ENCODE measurements at regions not wholly inside any gene's neighbourhood (a gene's known extent, or its start where the extent isn't known, plus 50 kb on each side); places are given as distances from the start of the nearest gene placed in this dataset.

DNA sequence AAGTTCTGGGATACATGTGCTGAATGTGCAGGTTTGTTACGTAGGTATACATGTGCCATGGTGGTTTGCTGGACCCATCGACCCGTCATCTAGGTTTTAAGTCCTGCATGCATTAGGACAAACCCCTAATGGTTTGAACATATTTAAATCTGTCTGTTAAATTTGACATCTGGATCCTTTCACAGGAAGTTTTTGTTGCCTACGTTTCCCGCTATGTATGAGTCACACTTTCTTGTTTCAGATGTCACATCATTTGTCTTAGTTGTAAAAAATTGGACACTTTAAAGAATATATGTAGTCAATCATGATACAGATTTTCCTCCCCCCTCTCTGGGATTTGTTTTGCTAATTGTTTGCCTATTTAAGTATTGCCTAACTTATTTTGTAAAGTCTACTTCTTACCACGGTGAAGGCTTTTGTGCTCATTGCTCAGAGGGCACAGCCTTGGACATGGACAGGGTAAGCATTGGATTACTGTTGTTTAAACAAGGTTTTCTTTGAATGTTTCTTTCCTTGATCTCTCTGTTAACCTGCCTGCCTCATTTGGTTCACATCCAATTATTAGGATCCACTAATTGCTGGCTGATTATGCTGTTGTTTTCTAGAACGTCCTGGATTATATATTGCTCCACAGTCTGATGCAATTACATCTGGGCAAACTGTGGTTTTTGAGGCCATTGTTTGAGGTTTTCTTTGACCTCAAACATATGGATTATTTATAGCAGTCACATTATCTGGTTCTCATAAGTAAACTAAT, 1441.4 kb downstream of the AACS start (continued):
- TF ChIP-seq, protein P1, sequence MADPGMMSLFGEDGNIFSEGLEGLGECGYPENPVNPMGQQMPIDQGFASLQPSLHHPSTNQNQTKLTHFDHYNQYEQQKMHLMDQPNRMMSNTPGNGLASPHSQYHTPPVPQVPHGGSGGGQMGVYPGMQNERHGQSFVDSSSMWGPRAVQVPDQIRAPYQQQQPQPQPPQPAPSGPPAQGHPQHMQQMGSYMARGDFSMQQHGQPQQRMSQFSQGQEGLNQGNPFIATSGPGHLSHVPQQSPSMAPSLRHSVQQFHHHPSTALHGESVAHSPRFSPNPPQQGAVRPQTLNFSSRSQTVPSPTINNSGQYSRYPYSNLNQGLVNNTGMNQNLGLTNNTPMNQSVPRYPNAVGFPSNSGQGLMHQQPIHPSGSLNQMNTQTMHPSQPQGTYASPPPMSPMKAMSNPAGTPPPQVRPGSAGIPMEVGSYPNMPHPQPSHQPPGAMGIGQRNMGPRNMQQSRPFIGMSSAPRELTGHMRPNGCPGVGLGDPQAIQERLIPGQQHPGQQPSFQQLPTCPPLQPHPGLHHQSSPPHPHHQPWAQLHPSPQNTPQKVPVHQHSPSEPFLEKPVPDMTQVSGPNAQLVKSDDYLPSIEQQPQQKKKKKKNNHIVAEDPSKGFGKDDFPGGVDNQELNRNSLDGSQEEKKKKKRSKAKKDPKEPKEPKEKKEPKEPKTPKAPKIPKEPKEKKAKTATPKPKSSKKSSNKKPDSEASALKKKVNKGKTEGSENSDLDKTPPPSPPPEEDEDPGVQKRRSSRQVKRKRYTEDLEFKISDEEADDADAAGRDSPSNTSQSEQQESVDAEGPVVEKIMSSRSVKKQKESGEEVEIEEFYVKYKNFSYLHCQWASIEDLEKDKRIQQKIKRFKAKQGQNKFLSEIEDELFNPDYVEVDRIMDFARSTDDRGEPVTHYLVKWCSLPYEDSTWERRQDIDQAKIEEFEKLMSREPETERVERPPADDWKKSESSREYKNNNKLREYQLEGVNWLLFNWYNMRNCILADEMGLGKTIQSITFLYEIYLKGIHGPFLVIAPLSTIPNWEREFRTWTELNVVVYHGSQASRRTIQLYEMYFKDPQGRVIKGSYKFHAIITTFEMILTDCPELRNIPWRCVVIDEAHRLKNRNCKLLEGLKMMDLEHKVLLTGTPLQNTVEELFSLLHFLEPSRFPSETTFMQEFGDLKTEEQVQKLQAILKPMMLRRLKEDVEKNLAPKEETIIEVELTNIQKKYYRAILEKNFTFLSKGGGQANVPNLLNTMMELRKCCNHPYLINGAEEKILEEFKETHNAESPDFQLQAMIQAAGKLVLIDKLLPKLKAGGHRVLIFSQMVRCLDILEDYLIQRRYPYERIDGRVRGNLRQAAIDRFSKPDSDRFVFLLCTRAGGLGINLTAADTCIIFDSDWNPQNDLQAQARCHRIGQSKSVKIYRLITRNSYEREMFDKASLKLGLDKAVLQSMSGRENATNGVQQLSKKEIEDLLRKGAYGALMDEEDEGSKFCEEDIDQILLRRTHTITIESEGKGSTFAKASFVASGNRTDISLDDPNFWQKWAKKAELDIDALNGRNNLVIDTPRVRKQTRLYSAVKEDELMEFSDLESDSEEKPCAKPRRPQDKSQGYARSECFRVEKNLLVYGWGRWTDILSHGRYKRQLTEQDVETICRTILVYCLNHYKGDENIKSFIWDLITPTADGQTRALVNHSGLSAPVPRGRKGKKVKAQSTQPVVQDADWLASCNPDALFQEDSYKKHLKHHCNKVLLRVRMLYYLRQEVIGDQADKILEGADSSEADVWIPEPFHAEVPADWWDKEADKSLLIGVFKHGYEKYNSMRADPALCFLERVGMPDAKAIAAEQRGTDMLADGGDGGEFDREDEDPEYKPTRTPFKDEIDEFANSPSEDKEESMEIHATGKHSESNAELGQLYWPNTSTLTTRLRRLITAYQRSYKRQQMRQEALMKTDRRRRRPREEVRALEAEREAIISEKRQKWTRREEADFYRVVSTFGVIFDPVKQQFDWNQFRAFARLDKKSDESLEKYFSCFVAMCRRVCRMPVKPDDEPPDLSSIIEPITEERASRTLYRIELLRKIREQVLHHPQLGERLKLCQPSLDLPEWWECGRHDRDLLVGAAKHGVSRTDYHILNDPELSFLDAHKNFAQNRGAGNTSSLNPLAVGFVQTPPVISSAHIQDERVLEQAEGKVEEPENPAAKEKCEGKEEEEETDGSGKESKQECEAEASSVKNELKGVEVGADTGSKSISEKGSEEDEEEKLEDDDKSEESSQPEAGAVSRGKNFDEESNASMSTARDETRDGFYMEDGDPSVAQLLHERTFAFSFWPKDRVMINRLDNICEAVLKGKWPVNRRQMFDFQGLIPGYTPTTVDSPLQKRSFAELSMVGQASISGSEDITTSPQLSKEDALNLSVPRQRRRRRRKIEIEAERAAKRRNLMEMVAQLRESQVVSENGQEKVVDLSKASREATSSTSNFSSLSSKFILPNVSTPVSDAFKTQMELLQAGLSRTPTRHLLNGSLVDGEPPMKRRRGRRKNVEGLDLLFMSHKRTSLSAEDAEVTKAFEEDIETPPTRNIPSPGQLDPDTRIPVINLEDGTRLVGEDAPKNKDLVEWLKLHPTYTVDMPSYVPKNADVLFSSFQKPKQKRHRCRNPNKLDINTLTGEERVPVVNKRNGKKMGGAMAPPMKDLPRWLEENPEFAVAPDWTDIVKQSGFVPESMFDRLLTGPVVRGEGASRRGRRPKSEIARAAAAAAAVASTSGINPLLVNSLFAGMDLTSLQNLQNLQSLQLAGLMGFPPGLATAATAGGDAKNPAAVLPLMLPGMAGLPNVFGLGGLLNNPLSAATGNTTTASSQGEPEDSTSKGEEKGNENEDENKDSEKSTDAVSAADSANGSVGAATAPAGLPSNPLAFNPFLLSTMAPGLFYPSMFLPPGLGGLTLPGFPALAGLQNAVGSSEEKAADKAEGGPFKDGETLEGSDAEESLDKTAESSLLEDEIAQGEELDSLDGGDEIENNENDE (IDR thresholded peaks at IDR 0.05; ENCODE audit: insufficient replicate concordance, low read length) = no peak
- TF ChIP-seq CREB1 (IDR thresholded peaks at IDR 0.05) = no peak
- TF ChIP-seq CHD1 (IDR thresholded peaks at IDR 0.05; ENCODE audit: low read depth, low read length) = no peak
- no peak for TF ChIP-seq JUND (IDR thresholded peaks at IDR 0.05; ENCODE audit: low read length)
- TF ChIP-seq GTF2F1 (IDR thresholded peaks at IDR 0.05; ENCODE audit: borderline replicate concordance, low read depth, low read length) = no peak
